Esophagus squamous epithelium (tissue), 4 donors: ENCODE measurements at regions not wholly inside any gene's neighbourhood (a gene's known extent, or its start where the extent isn't known, plus 50 kb on each side); places are given as distances from the start of the nearest gene placed in this dataset.

Experiments
- POLR2A ChIP-seq, 4 donors: fragments of 450-650 bp; IDR thresholded peaks; one replicate each; pipeline ENCODE4 v1.6.1; 2017; ENCODE audit warnings: antibody characterized with exemption in 4 of 4, mild to moderate bottlenecking in 4 of 4, moderate library complexity in 3 of 4
- TF ChIP-seq, protein P1 (sequence below), 6 experiments: fragments of 450-650 bp in 4 of 6; fragments of 200-600 bp in 2 of 6; sonication (generic) in 2 of 6; IDR thresholded peaks; one replicate each; pipeline ENCODE4 v1.5.1; 2016 to 2019; ENCODE audit warnings: antibody characterized with exemption in 6 of 6, mild to moderate bottlenecking in 4 of 6, moderate library complexity in 4 of 6

DNA sequence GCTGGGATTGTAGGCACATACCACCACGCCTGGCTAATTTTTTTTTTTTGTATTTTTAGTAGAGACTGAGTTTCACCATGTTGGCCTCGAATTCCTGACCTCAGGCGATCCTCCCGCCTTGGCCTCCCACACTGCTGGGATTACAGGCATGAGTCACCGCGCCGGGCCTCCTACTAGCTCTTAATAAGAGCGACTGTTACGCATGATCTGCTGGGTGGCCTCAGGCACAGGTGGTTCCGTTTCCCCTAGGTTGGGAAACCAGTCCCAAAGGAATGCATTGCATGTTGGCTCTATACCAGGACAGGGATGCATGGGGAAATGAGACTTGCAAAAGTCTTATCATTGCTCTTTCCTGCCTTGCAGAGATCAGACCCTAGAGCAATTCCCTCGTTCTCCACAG is 184.7 kb upstream of the PPP1R26 start:
- TF ChIP-seq, protein P1, sequence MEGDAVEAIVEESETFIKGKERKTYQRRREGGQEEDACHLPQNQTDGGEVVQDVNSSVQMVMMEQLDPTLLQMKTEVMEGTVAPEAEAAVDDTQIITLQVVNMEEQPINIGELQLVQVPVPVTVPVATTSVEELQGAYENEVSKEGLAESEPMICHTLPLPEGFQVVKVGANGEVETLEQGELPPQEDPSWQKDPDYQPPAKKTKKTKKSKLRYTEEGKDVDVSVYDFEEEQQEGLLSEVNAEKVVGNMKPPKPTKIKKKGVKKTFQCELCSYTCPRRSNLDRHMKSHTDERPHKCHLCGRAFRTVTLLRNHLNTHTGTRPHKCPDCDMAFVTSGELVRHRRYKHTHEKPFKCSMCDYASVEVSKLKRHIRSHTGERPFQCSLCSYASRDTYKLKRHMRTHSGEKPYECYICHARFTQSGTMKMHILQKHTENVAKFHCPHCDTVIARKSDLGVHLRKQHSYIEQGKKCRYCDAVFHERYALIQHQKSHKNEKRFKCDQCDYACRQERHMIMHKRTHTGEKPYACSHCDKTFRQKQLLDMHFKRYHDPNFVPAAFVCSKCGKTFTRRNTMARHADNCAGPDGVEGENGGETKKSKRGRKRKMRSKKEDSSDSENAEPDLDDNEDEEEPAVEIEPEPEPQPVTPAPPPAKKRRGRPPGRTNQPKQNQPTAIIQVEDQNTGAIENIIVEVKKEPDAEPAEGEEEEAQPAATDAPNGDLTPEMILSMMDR (IDR thresholded peaks at IDR 0.05), result no peak
- TF ChIP-seq POLR2A (IDR thresholded peaks at IDR 0.05), result no peak
